KMS-11 (cell line): ENCODE measurements at regions not wholly inside any gene's neighbourhood (a gene's known extent, or its start where the extent isn't known, plus 50 kb on each side); places are given as distances from the start of the nearest gene placed in this dataset.

ENCODE experiments used
- H2AFZ ChIP-seq: fragments of 200-600 bp; sonication (generic); 2 replicates; pipeline ENCODE4 v1.6.1; 2016; ENCODE audit warnings: antibody characterized with exemption, mixed run types, low read depth
- H3K27ac ChIP-seq: fragments of 200-600 bp; sonication (generic); 2 replicates; pipeline ENCODE4 v1.6.1; 2016; ENCODE audit warnings: mild to moderate bottlenecking, mixed run types
- H3K27me3 ChIP-seq: fragments of 200-600 bp; sonication (generic); 2 replicates; pipeline ENCODE4 v1.6.1; 2017; ENCODE audit warnings: mild to moderate bottlenecking, low read depth, mixed run types, moderate library complexity; ENCODE audit not compliant: insufficient read depth
- H3K36me3 ChIP-seq: fragments of 200-600 bp; sonication (generic); 2 replicates; pipeline ENCODE4 v1.6.1; 2017; ENCODE audit warnings: mild to moderate bottlenecking, mixed run types; ENCODE audit not compliant: insufficient read depth
- H3K4me1 ChIP-seq: fragments of 200-600 bp; sonication (generic); 2 replicates; pipeline ENCODE4 v1.6.1; 2016; ENCODE audit warnings: mild to moderate bottlenecking, low read depth, mixed run types; ENCODE audit not compliant: poor library complexity, severe bottlenecking
- H3K4me2 ChIP-seq: fragments of 200-600 bp; sonication (generic); 2 replicates; pipeline ENCODE4 v1.7.0; 2016; ENCODE audit warnings: mild to moderate bottlenecking, mixed run types
- H3K4me3 ChIP-seq: fragments of 200-600 bp; sonication (generic); IDR thresholded peaks from 2 replicates; pipeline ENCODE4 v1.6.1; 2017; ENCODE audit warnings: low read depth, low read length, mixed read lengths; ENCODE audit not compliant: insufficient read depth
- H3K79me2 ChIP-seq: fragments of 200-600 bp; sonication (generic); 2 replicates; pipeline ENCODE4 v1.6.1; 2016; ENCODE audit warnings: low read depth, mixed run types; ENCODE audit not compliant: insufficient read depth
- H3K9ac ChIP-seq: fragments of 200-600 bp; sonication (generic); 2 replicates; pipeline ENCODE4 v1.6.1; 2016; ENCODE audit warnings: mild to moderate bottlenecking, mixed run types
- H4K20me1 ChIP-seq: fragments of 200-600 bp; sonication (generic); 2 replicates; pipeline ENCODE4 v1.6.1; 2016; ENCODE audit warnings: mild to moderate bottlenecking, mixed run types; ENCODE audit not compliant: insufficient read depth
- TF ChIP-seq, protein P1 (sequence below): fragments of 200-600 bp; sonication (generic); conservative IDR thresholded peaks from 2 replicates; pipeline ENCODE4 v1.6.1; 2017; ENCODE audit warnings: low read depth, mild to moderate bottlenecking, antibody characterized with exemption, low read length, moderate library complexity, mixed read lengths

- Histone ChIP-seq H3K9ac (no peak overlapping the region), H3K4me3 (no peak overlapping the region)
- TF ChIP-seq, protein P1, sequence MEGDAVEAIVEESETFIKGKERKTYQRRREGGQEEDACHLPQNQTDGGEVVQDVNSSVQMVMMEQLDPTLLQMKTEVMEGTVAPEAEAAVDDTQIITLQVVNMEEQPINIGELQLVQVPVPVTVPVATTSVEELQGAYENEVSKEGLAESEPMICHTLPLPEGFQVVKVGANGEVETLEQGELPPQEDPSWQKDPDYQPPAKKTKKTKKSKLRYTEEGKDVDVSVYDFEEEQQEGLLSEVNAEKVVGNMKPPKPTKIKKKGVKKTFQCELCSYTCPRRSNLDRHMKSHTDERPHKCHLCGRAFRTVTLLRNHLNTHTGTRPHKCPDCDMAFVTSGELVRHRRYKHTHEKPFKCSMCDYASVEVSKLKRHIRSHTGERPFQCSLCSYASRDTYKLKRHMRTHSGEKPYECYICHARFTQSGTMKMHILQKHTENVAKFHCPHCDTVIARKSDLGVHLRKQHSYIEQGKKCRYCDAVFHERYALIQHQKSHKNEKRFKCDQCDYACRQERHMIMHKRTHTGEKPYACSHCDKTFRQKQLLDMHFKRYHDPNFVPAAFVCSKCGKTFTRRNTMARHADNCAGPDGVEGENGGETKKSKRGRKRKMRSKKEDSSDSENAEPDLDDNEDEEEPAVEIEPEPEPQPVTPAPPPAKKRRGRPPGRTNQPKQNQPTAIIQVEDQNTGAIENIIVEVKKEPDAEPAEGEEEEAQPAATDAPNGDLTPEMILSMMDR: no peak
Observed at GRCh38 chr7:84792231-84792893, 394.5 kb downstream of the SEMA3D start.

GRCh38 chr7:84790882-84791281 lies 396.0 kb downstream of the SEMA3D start:
- H3K27ac ChIP-seq: no peak overlapping the region

More at GRCh38 chr7:84792231-84792893, 394.5 kb downstream of the SEMA3D start:
- Histone ChIP-seq H2AFZ (no peak overlapping the region), H3K4me2 (no peak overlapping the region), H3K79me2 (no peaks in the 10 kb centered on the region), H3K36me3 (no peaks in the 10 kb centered on the region), H4K20me1 (no peaks in the 10 kb centered on the region), H3K4me1 (no peaks in the 10 kb centered on the region), H3K27ac (no peak overlapping the region), H3K27me3 (no peaks in the 10 kb centered on the region)

DNA sequence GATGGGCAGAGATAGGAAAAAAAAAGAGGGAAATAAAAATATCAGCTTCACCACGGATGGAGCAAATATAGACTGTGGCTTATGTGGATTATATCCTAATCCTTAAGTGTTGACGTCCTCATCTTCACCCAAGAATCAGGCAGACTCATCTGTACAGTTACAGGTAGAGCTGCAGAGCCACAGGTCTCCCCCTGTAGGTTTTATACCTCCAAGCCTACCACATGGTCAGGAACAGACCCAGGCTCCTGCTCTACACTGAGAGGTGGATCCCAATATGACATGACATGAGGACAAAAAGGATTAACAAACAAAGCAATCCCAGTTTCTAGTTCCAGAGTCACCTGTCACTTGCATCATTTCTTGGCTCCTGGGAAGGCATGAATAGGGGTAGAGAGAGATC lies 400.8 kb downstream of the SEMA3D start:
- no peak overlapping the region for H3K9ac ChIP-seq
- H3K4me2 ChIP-seq: no peak overlapping the region
- H3K27me3 ChIP-seq: no peaks in the 10 kb centered on the region
- no peak overlapping the region for H2AFZ ChIP-seq
- H3K4me1 ChIP-seq: peaks cover 25% of the 10 kb centered on the region
- H4K20me1 ChIP-seq: no peaks in the 10 kb centered on the region
- no peak overlapping the region for H3K4me3 ChIP-seq
- TF ChIP-seq, protein P1: no peak
- H3K79me2 ChIP-seq: no peaks in the 10 kb centered on the region
- no peaks in the 10 kb centered on the region for H3K36me3 ChIP-seq
- H3K27ac ChIP-seq: no peak overlapping the region

More at GRCh38 chr7:84790882-84791281, 396.0 kb downstream of the SEMA3D start:
- Histone ChIP-seq H3K4me1 (no peaks in the 10 kb centered on the region), H3K36me3 (no peaks in the 10 kb centered on the region), H3K9ac (no peak overlapping the region), H3K4me2 (no peak overlapping the region), H2AFZ (no peak overlapping the region), H3K79me2 (no peaks in the 10 kb centered on the region), H3K4me3 (no peak overlapping the region), H3K27me3 (no peaks in the 10 kb centered on the region), H4K20me1 (no peaks in the 10 kb centered on the region)
- TF ChIP-seq, protein P1: no peak

- TF ChIP-seq, protein P1: no peak
- H3K4me2 ChIP-seq: no peak overlapping the region
- H3K27ac ChIP-seq: no peak overlapping the region
- H3K79me2 ChIP-seq: no peaks in the 10 kb centered on the region
- no peaks in the 10 kb centered on the region for H3K27me3 ChIP-seq
- no peaks in the 10 kb centered on the region for H3K36me3 ChIP-seq
- peaks cover 25% of the 10 kb centered on the region for H3K4me1 ChIP-seq
- H3K9ac ChIP-seq: no peak overlapping the region
- no peak overlapping the region for H3K4me3 ChIP-seq
- H2AFZ ChIP-seq: no peak overlapping the region
- no peaks in the 10 kb centered on the region for H4K20me1 ChIP-seq
Observed at GRCh38 chr7:84784450-84784849, 402.4 kb downstream of the SEMA3D start.
